MM.1S (cell line): ENCODE measurements at regions not wholly inside any gene's neighbourhood (a gene's known extent, or its start where the extent isn't known, plus 50 kb on each side); places are given as distances from the start of the nearest gene placed in this dataset.

Experiments used
- EZH2 ChIP-seq: fragments of 300-600 bp; sonication (generic); optimal IDR thresholded peaks from 2 replicates; pipeline ENCODE3; 2017; ENCODE audit warnings: low read depth, mild to moderate bottlenecking, antibody characterized with exemption, low read length, mixed read lengths
- EZH2phosphoT487 ChIP-seq: fragments of 300-600 bp; sonication (generic); IDR thresholded peaks from 2 replicates; pipeline ENCODE4 v1.6.1; 2018; ENCODE audit warnings: antibody characterized with exemption, low read length

DNA sequence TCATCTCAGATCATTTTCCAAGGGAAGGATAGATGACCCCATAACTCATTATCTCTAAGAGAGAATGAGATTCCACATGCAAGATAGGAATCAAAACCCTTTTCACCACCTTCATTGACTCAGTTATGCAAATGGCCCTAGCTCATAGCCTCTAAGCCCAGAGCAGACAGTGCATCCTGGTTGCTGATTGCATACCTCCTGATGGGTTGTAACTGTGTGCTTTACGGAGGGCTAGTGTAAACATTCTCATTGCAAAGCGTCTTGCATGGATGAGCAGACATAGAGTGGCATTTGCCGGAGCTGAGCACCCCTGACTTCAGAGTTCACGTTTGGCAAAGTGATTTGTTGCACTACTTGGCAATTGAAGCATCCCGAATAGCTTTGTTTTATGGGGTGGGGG, 151.0 kb downstream of the VCX3A start:
- TF ChIP-seq EZH2 (no peak), EZH2phosphoT487 (no peak)
